ENCODE measurements at regions not wholly inside any gene's neighbourhood (a gene's known extent, or its start where the extent isn't known, plus 50 kb on each side); places are given as distances from the start of the nearest gene placed in this dataset.

DNA sequence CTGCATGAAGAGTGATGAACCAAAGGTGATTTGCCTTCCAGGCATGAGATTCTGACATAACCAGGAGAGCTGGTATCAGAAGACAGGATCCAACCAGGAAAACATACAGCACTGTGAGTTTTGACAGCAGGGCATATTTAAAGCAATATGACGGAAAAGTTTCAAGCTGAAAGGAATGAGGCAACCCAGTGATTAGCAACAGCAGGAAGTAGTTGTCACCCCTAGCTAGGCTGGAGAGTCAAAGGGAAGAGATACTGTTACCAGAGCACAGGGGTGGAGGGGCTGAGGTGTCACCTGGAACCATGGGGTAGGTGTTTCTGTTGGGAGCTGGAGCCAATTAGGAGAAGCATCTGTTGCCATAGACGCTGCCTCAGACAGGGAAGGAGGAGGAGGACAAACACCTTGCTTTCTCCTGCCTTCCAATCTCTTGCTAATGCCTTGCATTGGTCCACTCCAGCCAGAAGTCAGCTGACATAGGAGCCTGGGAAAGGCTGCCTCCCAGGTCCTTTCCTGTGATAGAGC lies 125.4 kb upstream of the SORCS3 start:
- TF ChIP-seq, protein P1, sequence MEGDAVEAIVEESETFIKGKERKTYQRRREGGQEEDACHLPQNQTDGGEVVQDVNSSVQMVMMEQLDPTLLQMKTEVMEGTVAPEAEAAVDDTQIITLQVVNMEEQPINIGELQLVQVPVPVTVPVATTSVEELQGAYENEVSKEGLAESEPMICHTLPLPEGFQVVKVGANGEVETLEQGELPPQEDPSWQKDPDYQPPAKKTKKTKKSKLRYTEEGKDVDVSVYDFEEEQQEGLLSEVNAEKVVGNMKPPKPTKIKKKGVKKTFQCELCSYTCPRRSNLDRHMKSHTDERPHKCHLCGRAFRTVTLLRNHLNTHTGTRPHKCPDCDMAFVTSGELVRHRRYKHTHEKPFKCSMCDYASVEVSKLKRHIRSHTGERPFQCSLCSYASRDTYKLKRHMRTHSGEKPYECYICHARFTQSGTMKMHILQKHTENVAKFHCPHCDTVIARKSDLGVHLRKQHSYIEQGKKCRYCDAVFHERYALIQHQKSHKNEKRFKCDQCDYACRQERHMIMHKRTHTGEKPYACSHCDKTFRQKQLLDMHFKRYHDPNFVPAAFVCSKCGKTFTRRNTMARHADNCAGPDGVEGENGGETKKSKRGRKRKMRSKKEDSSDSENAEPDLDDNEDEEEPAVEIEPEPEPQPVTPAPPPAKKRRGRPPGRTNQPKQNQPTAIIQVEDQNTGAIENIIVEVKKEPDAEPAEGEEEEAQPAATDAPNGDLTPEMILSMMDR (conservative IDR thresholded peaks at IDR 0.05; ENCODE audit: low read depth, low read length): no peak
- no peak for TF ChIP-seq POLR2A (IDR thresholded peaks at IDR 0.05; ENCODE audit: low read depth, low read length)
- no peak for TF ChIP-seq SMC3 (IDR thresholded peaks at IDR 0.05; ENCODE audit: low read depth, low read length)
